IMR-90 (cell line): ENCODE measurements at regions not wholly inside any gene's neighbourhood (a gene's known extent, or its start where the extent isn't known, plus 50 kb on each side); places are given as distances from the start of the nearest gene placed in this dataset.

Experiments
- ATAC-seq: fragments of 200-7000 bp; cut with Tn5 transposase; 2 replicates; pipeline ENCODE4 v1.9.1; 2020; ENCODE audit warnings: low read depth, mild to moderate bottlenecking, moderate library complexity
- BruUV-seq: library from RNA; stranded (reverse); fragments of 400-500 nt; replicated peaks from 2 replicates; lab custom pipeline; 2021; lab: Mats Ljungman, UMichigan
- CTCF ChIA-PET: fragments of 300-600 bp; formaldehyde crosslinking; extraction: SDS; loops from one replicate; lab custom pipeline; 2021; ENCODE audit warnings: antibody characterized with exemption; lab: Yijun Ruan, JAX
- POLR2A ChIA-PET: fragments of 300-600 bp; sonication (Branson Sonifier 250); formaldehyde crosslinking; loops from one replicate; lab custom pipeline; 2022; ENCODE audit warnings: antibody characterized with exemption; ENCODE audit not compliant: unreplicated experiment; lab: Charles Lee
- DNase-seq: peaks from one replicate; pipeline ENCODE4 v3.0.0; 2013
- H2AFZ ChIP-seq: replicated peaks from 2 replicates; pipeline ENCODE3; 2013; ENCODE audit warnings: low read length, mild to moderate bottlenecking; ENCODE audit not compliant: poor library complexity
- H2AK5ac ChIP-seq: 2 replicates; pipeline ENCODE4 v1.6.1; 2013; ENCODE audit warnings: low read depth, low read length, inconsistent platforms
- H2AK9ac ChIP-seq: replicated peaks from 2 replicates; pipeline ENCODE3; 2013; ENCODE audit warnings: mild to moderate bottlenecking, low read depth, low read length, moderate library complexity; ENCODE audit not compliant: poor library complexity
- H2BK120ac ChIP-seq: 2 replicates; pipeline ENCODE4 v1.6.1; 2013; ENCODE audit warnings: low read depth, low read length, inconsistent platforms
- H2BK15ac ChIP-seq: 3 replicates; pipeline ENCODE4 v1.6.1; 2013; ENCODE audit warnings: low read depth, low read length, inconsistent platforms
- H2BK20ac ChIP-seq: 2 replicates; pipeline ENCODE4 v1.6.1; 2013; ENCODE audit warnings: low read depth, mild to moderate bottlenecking, inconsistent platforms, low read length, moderate library complexity
- H2BK5ac ChIP-seq: 2 replicates; pipeline ENCODE4 v1.6.1; 2013; ENCODE audit warnings: mild to moderate bottlenecking, low read depth, low read length, inconsistent platforms; ENCODE audit not compliant: poor library complexity, severe bottlenecking
- H3K14ac ChIP-seq: replicated peaks from 2 replicates; pipeline ENCODE4 v1.6.1; 2013; ENCODE audit warnings: low read depth, low read length, inconsistent platforms
- H3K18ac ChIP-seq: 2 replicates; pipeline ENCODE4 v1.6.1; 2013; ENCODE audit warnings: low read depth, low read length, control low read depth
- H3K23ac ChIP-seq: 2 replicates; pipeline ENCODE4 v1.6.1; 2013; ENCODE audit warnings: low read depth, low read length, inconsistent platforms
- H3K27ac ChIP-seq: 2 replicates; pipeline ENCODE4 v1.5.1; 2013; ENCODE audit warnings: mild to moderate bottlenecking, control low read depth, low read length; ENCODE audit not compliant: insufficient read depth
- H3K27me3 ChIP-seq: 2 replicates; pipeline ENCODE4 v1.6.1; 2013; ENCODE audit warnings: low read length; ENCODE audit not compliant: control insufficient read depth, insufficient read depth
- H3K36me3 ChIP-seq: 2 replicates; pipeline ENCODE4 v1.6.1; 2013; ENCODE audit warnings: low read length, mixed read lengths; ENCODE audit not compliant: control insufficient read depth, insufficient read depth
- H3K4ac ChIP-seq: 2 replicates; pipeline ENCODE4 v1.6.1; 2013; ENCODE audit warnings: low read depth, low read length, inconsistent platforms
- H3K4me1 ChIP-seq: 2 replicates; pipeline ENCODE4 v1.6.1; 2013; ENCODE audit warnings: low read length, mixed read lengths; ENCODE audit not compliant: control insufficient read depth, insufficient read depth
- H3K4me2 ChIP-seq: 2 replicates; pipeline ENCODE4 v1.6.1; 2013; ENCODE audit warnings: low read depth, mild to moderate bottlenecking, control low read depth, low read length, moderate library complexity
- H3K4me3 ChIP-seq: 2 replicates; pipeline ENCODE4 v1.5.1; 2013; ENCODE audit warnings: low read depth, mild to moderate bottlenecking, control low read depth, low read length, moderate library complexity; ENCODE audit not compliant: insufficient read depth
- H3K56ac ChIP-seq: 2 replicates; pipeline ENCODE4 v1.6.1; 2013; ENCODE audit warnings: low read length, inconsistent platforms; ENCODE audit not compliant: insufficient read depth; ENCODE audit errors: extremely low read depth
- H3K79me1 ChIP-seq, 2 experiments: 2 replicates each; pipeline ENCODE4 v1.6.1; 2013; ENCODE audit warnings: low read length in 2 of 2, inconsistent platforms in 1 of 2, low read depth in 1 of 2
- H3K9ac ChIP-seq: 2 replicates; pipeline ENCODE4 v1.6.1; 2013; ENCODE audit warnings: low read depth, low read length, control low read depth
- H3K9me1 ChIP-seq: 2 replicates; pipeline ENCODE4 v1.6.1; 2013; ENCODE audit warnings: low read length, inconsistent platforms; ENCODE audit not compliant: insufficient read depth
- H3K9me3 ChIP-seq: 2 replicates; pipeline ENCODE4 v1.6.1; 2013; ENCODE audit warnings: low read length; ENCODE audit not compliant: control insufficient read depth, insufficient read depth
- H4K20me1 ChIP-seq: 2 replicates; pipeline ENCODE4 v1.6.1; 2013; ENCODE audit warnings: low read length, inconsistent platforms; ENCODE audit not compliant: insufficient read depth
- H4K5ac ChIP-seq: 2 replicates; pipeline ENCODE4 v1.6.1; 2013; ENCODE audit warnings: mild to moderate bottlenecking, low read depth, low read length, control low read depth
- H4K8ac ChIP-seq, 2 experiments: 2 replicates each; pipeline ENCODE4 v1.6.1; 2013; ENCODE audit warnings: low read depth in 2 of 2, low read length in 2 of 2, control low read depth in 1 of 2, inconsistent platforms in 1 of 2
- H4K91ac ChIP-seq: 2 replicates; pipeline ENCODE4 v1.6.1; 2013; ENCODE audit warnings: low read depth, low read length, inconsistent platforms; ENCODE audit not compliant: insufficient read depth
- CEBPB ChIP-seq: IDR thresholded peaks from 2 replicates; pipeline ENCODE4 v1.6.1; 2012; ENCODE audit warnings: low read depth, low read length, improper control_type of control experiment
- CHD1 ChIP-seq: IDR thresholded peaks from 2 replicates; pipeline ENCODE4 v1.6.1; 2012; ENCODE audit warnings: low read depth, low read length, improper control_type of control experiment
- MAZ ChIP-seq: IDR thresholded peaks from 2 replicates; pipeline ENCODE4 v1.6.1; 2012; ENCODE audit warnings: low read depth, mild to moderate bottlenecking, low read length, improper control_type of control experiment, moderate library complexity, borderline replicate concordance
- NFE2L2 ChIP-seq: fragments of 150-350 bp; IDR thresholded peaks from 2 replicates; pipeline ENCODE4 v1.6.1; 2016; ENCODE audit warnings: low read depth, mild to moderate bottlenecking, low read length
- WGBS, 2 experiments: methylation state at CpG; one replicate each; pipeline versions ENCODE4 v1.1.5 to v1.1.7; 2013; ENCODE audit warnings: missing lambda C conversion rate in 2 of 2; ENCODE audit not compliant: insufficient read length in 1 of 2; ENCODE audit errors: extremely low coverage in 2 of 2; 5-methylcytosine and 5-hydroxymethylcytosine counted together
- dilution Hi-C: fragments of 300-500 bp; cut with HindIII; formaldehyde crosslinking; loops from one replicate; pipeline ENCODE4 v1.14.3; 2018; ENCODE audit warnings: low sequenced_read_pairs; ENCODE audit not compliant: unreplicated experiment
- in situ Hi-C: fragments of 300-500 bp; cut with MboI; formaldehyde crosslinking; loops from 3 replicates; pipeline ENCODE4 v1.14.3; 2019; ENCODE audit warnings: low sequenced_read_pairs, inconsistent platforms, mixed read lengths
- intact Hi-C: fragments of 100-400 bp; cut with micrococcal nuclease; formaldehyde crosslinking; loops from 2 replicates; pipeline ENCODE4 v1.10.0; 2022
- TF ChIP-seq, protein P1 (sequence below): conservative IDR thresholded peaks from 2 replicates; pipeline ENCODE4 v1.5.1; 2012; ENCODE audit warnings: mild to moderate bottlenecking, low read depth, low read length, improper control_type of control experiment
- TF ChIP-seq, protein P2 (sequence below): fragments of 150-350 bp; IDR thresholded peaks from 2 replicates; pipeline ENCODE4 v1.6.1; 2017; ENCODE audit warnings: mild to moderate bottlenecking, antibody characterized with exemption, low read length, low read depth
- TF ChIP-seq, protein P3 (sequence below): fragments of 150-350 bp; IDR thresholded peaks from 2 replicates; pipeline ENCODE4 v1.6.1; 2016; ENCODE audit warnings: low read depth, mild to moderate bottlenecking, low read length, moderate library complexity, borderline replicate concordance

DNA sequence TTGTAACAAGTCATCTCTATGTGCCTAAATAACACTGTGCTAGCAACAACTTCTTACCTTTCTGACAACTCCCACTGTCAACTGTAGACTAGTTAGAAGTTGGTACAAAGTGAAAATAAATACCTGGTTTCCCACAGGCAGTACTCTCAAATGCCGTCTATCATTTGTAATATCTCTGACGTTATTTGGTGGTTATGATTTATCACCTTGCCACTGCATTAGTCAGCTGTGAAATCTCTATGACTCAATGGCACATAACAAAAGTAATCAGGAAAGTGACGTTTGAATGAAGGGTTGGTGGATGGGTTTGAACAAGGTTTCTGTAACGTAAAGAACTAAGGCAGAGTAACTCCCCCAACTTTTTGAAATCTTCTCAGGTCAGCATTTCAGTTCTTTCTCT, 592.3 kb downstream of the MAT2B start:
- in situ Hi-C loops: no loop called here
- Histone ChIP-seq H3K27ac (no peak overlapping the region), H4K91ac (no peak overlapping the region), H2AFZ (no peak overlapping the region), H2BK20ac (no peak overlapping the region), H2AK5ac (no peak overlapping the region), H4K8ac (no peak overlapping the region), H3K14ac (no peak overlapping the region), H3K9me1 (no peaks in the 10 kb centered on the region), H3K4me2 (no peak overlapping the region), H2BK15ac (no peak overlapping the region), H3K36me3 (no peaks in the 10 kb centered on the region), H3K79me1 (no peaks in the 10 kb centered on the region), H3K9ac (no peak overlapping the region), H3K18ac (no peak overlapping the region), H3K4me3 (no peak overlapping the region), H3K4me1 (no peaks in the 10 kb centered on the region), H3K9me3 (no peaks in the 10 kb centered on the region), H4K20me1 (no peaks in the 10 kb centered on the region), H3K23ac (no peak overlapping the region), H3K27me3 (no peaks in the 10 kb centered on the region), H3K56ac (no peak overlapping the region), H2AK9ac (no peak overlapping the region), H4K5ac (no peak overlapping the region), H3K4ac (no peak overlapping the region), H2BK120ac (no peak overlapping the region), H2BK5ac (no peak overlapping the region)
- ChIA-PET POLR2A (no interaction called here), CTCF (no interaction called here)
- no peak for ATAC-seq
- DNase-seq: peak; percentile 29
- 50% methylated on average over 2 of the region's 4 CpGs; no CpG with 5 or more reads in 1 of the 2 experiments for WGBS, 2 experiments
- BruUV-seq: no TSS peak
- TF ChIP-seq, protein P1, sequence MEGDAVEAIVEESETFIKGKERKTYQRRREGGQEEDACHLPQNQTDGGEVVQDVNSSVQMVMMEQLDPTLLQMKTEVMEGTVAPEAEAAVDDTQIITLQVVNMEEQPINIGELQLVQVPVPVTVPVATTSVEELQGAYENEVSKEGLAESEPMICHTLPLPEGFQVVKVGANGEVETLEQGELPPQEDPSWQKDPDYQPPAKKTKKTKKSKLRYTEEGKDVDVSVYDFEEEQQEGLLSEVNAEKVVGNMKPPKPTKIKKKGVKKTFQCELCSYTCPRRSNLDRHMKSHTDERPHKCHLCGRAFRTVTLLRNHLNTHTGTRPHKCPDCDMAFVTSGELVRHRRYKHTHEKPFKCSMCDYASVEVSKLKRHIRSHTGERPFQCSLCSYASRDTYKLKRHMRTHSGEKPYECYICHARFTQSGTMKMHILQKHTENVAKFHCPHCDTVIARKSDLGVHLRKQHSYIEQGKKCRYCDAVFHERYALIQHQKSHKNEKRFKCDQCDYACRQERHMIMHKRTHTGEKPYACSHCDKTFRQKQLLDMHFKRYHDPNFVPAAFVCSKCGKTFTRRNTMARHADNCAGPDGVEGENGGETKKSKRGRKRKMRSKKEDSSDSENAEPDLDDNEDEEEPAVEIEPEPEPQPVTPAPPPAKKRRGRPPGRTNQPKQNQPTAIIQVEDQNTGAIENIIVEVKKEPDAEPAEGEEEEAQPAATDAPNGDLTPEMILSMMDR: no peak
- no peak for TF ChIP-seq NFE2L2
- TF ChIP-seq, protein P2, sequence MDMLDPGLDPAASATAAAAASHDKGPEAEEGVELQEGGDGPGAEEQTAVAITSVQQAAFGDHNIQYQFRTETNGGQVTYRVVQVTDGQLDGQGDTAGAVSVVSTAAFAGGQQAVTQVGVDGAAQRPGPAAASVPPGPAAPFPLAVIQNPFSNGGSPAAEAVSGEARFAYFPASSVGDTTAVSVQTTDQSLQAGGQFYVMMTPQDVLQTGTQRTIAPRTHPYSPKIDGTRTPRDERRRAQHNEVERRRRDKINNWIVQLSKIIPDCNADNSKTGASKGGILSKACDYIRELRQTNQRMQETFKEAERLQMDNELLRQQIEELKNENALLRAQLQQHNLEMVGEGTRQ: no peak
- no peak for TF ChIP-seq CEBPB
- no peak for TF ChIP-seq CHD1
- no peak for TF ChIP-seq MAZ
- TF ChIP-seq, protein P3, sequence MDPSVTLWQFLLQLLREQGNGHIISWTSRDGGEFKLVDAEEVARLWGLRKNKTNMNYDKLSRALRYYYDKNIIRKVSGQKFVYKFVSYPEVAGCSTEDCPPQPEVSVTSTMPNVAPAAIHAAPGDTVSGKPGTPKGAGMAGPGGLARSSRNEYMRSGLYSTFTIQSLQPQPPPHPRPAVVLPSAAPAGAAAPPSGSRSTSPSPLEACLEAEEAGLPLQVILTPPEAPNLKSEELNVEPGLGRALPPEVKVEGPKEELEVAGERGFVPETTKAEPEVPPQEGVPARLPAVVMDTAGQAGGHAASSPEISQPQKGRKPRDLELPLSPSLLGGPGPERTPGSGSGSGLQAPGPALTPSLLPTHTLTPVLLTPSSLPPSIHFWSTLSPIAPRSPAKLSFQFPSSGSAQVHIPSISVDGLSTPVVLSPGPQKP: no peak
- intact Hi-C loops: no loop called here
- dilution Hi-C loops: no loop called here
